Activated T-cell treated with anti-CD3 and anti-CD28 coated beads, Interleukin-2, amount 50 U/mL, for 1 hour (primary cell): ENCODE measurements at regions not wholly inside any gene's neighbourhood (a gene's known extent, or its start where the extent isn't known, plus 50 kb on each side); places are given as distances from the start of the nearest gene placed in this dataset.

Experiments used
- DNase-seq: peaks from one replicate; pipeline ENCODE4 v3.0.0-alpha.2; 2020

DNA sequence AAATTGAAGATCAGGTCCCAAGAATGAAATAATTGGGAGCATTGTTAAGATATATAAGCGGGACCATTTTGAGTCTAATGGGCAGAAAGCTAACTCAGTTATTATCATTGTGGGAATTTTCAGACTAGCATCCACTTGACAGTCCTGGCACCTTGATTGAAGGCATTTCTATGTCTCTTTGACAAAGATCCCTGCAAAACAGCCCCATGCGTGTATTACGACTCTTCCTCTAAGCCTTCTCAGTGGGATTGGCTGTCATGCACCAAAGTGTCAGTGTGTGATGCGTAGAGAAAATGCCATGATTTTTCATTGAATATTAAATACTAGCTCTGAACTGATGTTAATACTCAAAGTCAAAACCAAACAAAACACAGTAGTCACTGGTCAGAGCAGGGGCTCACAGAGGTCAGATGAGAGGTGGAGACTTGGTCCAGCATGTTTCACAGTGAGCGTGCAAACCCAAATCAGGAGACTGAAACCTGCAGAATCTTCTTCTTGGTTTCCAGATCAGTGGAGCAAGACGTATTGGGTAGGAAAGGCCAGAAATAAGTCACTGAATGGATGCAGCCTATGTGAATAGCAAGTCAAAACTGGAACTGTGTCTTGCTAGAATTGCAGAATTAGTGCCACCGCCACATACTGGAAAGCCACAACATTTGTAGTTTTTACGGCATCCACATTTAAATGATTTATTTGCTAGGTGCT is 303.6 kb upstream of the AKR1E2 start:
- DNase-seq = no peak

DNA sequence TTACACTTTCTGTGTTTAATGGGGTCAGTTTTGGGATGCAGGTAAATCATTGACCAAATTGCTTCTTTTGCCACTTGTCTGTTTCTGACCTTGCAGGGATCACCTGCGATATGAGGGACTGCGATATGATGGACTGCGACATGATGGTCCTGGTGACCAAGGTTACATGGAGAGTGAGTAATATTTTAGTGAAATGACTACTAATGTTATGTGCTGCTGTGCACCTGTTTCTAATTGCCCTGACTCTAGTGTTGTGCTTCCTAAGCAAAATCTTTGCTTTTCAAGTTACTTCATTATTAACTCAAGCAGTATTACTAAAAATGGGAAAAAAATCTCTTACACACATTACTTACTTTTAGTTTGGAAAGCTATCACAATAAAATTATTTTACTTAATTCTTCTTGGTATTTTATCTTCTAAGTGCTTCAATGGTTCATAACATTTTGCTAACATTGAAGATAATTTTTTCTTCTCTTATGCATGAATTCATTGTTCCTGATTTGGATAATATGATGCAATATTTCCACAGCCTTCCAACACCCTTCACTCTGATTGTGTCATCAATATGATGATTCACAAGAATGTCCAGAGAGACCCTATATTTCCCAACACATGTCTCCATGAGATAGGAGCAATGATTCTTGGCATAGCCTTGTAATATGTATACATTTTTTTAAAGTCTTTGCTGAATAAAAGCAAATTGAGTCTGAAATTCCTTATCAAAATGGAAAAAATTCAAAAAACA is 306.2 kb upstream of the AKR1E2 start:
- no peak for DNase-seq

DNA sequence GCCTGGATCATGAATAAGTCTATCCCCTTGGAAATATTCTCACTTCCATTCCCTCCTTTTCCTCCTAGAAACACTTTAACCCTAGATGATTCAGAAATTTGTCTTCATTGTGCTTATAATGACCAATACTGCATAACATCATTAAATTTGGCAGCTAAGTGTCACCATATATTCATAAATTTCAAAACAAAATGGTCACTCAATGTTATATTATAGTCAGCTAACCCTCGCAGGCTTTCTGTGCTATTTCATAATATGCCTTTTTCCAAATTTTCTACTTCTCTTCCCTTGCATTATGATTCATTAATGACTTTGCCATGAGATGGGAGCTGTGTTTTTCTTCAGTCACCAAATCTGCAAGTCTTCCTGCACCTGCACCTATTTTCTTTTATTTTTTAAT is 308.3 kb upstream of the AKR1E2 start:
- no peak for DNase-seq

GRCh38 chr10:4515721-4516120 is 310.3 kb upstream of the AKR1E2 start:
- DNase-seq = no peak

DNA sequence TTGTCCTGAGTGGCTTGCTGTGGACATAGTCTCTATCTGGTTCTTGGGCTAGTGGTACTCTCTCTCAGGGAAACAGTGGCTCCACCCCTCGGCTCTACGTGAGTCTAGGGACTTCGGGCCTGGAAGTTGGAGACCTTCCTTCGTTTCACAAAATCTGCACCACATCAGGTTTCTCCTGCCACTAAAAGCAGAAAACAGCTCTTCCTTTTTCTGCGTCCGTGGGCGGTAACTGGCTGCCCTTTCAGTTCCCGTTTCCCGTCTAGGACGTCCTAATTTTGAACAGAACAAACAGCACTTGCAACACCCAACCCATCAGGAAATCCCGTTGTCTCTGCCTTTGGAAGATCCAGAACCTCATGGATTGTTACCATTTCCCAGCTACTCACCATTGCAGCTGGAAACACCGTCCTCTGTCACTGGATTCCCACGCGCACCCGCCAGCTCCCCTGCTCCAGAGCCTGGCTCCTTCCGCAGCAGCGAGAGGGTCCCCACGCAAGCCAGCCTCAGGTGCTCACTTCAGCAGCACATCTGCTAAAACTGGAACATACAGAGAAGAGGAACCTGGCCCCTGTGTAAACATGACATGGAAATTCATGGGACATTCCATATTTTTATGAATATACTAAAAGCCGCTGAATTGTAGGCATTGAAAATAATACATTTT is 311.4 kb upstream of the AKR1E2 start:
- DNase-seq = no peak

- DNase-seq = no peak
These were observed 313.3 kb upstream of the AKR1E2 start for GRCh38 chr10:4512671-4513240.

- DNase-seq = no peak
These were observed 313.8 kb upstream of the AKR1E2 start for GRCh38 chr10:4512196-4512595.

GRCh38 chr10:4511509-4511908 is 314.5 kb upstream of the AKR1E2 start:
- DNase-seq = no peak

DNA sequence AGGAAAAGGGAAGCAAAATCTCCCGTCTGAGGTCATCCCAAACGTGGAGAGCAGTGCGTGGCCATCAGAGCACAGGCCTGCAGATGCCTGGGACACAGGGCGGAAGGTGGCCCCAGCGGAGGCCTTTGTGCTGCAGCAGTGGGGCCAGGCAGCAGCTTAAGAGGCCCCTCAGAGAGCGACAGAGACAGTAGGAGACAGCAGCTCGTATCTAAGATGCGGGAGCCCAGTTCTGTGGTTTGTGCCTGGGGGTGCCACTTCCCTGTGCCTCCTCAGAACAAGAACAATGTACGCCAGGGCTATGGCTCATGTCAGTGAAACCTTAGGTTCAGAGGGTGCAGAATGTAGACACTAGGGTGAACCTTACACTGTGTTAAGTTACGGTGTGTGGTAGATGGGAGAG is 316.6 kb upstream of the AKR1E2 start:
- no peak for DNase-seq

DNA sequence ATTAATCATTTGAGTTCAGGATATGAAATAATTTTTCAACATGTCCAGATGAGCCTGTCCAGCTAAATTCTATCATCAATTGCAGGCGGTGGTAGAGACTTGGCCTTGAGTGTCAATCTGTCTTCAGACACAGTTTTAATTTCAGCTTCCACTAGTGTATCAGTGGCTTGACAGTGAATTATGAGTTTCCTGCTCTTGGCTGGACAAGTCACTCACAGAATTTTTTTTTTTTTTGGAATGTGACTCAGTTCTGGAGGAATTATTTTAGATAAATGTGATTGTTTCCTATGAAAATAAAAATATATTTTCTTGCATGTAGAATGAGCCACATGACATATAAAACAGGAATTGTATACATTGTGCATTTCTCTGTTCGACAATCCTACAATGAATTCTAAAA is 319.9 kb upstream of the AKR1E2 start:
- no peak for DNase-seq

DNA sequence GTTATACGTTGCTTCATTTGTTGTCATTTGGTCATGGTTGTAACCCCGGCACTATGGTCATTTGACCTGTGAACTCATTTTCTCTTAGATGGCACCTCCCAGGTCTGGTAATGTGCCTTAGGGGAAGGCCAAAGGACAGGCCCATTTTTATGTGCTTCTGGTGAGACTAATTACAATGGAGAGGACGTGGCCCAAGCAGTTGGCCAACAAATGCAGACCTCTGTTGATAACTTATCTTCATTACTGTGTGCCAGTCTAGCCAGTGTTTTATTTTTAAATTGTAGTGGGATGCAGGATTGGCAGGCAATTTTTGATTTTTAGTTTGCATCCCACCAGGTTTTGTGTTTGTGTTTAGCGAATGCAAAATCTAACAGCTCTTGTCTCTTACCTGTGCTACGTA is 321.5 kb upstream of the AKR1E2 start:
- DNase-seq = no peak

GRCh38 chr10:4503076-4503475 is 322.9 kb upstream of the AKR1E2 start:
- DNase-seq = no peak

- DNase-seq = no peak
These were observed 324.7 kb upstream of the AKR1E2 start for GRCh38 chr10:4501306-4501705.

DNA sequence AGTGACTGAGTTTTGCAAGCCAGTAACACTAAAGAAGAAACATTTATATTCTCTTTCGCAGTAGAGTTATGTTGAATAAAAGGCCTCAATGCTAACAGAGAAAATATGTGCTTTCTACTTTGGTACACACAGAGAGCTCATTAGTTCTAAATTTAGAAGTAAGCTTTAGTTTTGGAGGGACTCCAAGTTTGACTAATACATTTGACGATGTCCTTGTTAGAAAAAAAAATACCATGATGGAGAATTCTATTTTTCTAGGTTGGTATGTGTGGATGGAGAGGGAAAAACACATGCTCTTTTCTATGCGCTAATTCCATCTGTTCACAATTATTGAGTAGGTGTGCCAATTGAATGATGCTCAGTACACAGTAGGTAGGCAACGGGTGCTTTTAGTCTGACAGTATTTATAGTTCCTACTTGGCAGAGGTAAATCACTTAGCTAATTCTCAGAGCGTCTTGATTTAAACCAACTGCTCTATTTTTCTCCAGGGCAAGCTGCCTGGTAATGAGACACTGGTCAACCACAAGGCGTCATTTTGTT is 327.2 kb upstream of the AKR1E2 start:
- DNase-seq = no peak

DNA sequence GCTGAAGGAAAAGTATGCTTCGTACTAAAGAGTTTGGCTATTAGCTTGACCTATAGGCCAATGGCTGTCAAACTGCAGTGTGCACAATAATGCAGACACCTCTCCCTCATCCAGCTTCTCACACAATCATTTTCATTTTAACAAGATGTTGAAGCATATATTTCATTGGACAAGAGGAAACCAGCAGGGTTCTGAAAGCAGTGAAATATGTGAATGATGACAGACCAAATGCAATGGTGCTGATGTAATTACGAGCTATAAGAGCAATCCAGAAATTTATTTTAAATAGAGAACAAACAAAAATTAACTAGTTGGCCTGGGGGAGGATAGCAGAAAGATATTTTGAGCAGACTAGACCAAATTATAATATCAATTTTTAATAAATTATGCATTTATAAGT is 331.5 kb upstream of the AKR1E2 start:
- DNase-seq = no peak

- DNase-seq = no peak
These were observed 333.8 kb upstream of the AKR1E2 start for GRCh38 chr10:4492202-4492601.

DNA sequence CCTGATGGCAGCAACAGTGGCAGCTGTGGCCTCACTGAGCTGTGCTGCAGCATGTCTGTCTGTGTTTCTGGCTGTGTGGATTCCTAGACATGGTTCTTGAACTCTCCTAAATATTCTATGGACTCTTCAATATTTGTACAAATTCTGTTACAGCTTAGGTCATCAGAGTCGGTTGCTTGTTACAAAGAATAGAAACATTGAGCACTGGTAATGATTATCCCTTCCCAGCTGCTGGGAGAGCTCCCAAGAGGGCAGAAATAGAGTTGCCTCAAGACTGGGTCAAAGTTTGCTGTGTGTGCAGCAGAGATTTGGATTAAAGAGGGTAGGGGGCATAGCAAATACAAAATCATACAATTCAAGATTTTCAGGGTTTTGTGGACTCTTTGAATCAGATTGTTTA is 337.1 kb upstream of the AKR1E2 start:
- DNase-seq = no peak

DNA sequence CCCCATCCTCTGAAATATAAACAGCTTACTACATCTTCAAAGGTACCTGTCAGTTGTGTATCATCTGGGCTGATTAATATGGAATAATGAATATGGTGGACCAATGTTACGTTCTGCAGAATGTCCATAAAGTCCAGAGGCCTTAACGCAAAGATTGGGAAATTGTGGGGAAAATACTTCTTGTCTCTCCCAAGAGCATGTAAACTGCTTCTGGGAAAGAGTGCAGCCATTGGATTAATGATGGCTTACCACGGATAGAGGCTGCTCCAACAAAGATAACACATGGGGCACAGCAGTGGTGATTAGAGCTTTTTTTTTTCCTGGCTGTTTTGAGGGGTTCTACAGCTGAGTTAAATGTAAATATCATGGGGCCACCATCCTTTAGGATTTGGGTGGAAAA is 340.4 kb upstream of the AKR1E2 start:
- no peak for DNase-seq

DNA sequence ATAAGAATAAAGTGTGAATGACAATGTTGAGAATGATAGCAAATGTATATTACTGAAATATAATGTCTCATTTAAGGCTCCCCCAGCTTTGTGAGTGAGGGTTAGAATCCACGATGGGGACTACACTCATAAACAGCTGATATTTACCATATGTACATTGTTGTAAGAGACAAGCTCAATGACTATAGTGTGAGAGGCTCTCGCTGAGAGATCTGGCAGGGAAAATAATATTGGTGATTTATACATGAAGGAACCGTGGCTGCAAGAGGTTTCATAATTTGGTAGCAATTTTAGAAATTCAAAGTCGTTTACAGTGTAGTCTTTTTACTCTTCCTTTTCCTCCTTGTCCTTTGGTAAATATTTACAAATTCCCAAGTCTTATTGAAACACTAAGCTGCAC is 342.2 kb upstream of the AKR1E2 start:
- no peak for DNase-seq

GRCh38 chr10:4482659-4483058 is 343.3 kb upstream of the AKR1E2 start:
- DNase-seq = no peak

DNA sequence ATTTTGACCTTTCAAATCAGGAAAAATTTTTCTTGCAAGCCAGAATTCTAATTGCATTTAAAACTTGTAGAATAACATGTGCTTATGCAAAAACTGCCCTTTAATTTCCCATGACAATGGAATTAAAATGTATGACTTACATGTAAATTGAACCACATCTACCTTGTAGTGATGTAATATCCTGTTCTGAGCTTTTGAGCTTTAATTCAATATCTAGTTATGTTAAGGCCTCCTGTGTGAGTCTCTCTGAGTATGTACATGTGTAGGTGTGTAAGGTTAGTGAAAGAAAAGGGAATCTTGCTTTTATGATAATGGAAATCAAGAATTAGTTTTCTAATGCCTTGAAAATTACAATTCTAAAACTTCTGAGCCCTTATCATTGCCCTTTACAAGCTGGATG is 344.8 kb upstream of the AKR1E2 start:
- DNase-seq = no peak

DNA sequence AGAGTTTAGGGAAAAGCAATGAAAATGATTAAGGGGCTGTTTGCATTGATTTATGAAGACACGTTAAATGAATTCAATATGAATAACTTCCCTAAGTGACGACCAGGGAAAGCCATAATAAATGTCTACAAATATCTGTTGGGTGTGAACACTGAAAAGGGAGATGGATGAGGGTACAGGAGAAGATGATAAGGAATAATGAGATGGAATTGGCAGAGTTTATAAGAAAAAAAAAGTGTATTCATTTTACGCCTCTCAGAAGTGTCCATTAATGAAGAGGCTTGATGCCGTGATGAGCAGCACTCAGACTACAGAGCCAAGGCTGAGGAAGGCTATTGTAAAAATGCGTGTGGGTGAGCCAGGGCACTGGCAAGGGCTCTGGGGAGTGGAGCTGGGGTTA is 346.7 kb upstream of the AKR1E2 start:
- DNase-seq = no peak

DNA sequence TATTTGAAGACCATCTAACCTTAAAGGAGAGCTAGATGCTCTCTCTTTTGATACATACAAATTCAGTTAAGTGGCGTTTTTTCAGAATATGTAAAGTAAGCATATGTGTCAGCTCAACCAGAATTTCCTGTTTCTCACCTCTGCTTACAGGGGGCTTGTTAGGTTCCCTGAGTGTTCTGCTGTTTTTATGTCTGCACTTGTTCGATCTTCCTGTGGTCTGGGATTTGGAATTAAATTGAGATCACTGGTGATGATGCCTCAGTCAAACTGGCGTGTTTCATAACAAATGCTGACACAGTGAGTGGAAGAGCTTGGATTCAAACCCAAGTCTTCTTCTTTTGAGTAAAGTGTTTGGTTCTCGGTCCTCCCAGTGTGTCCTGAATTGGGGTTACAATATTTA is 348.3 kb upstream of the AKR1E2 start:
- no peak for DNase-seq
